ENCODE measurements at regions not wholly inside any gene's neighbourhood (a gene's known extent, or its start where the extent isn't known, plus 50 kb on each side); places are given as distances from the start of the nearest gene placed in this dataset.
"Not testable (repeated sequence)": the region's sequence is repeated elsewhere in the genome, so short reads cannot be mapped to it uniquely, and the experiment has no call there.

DNA sequence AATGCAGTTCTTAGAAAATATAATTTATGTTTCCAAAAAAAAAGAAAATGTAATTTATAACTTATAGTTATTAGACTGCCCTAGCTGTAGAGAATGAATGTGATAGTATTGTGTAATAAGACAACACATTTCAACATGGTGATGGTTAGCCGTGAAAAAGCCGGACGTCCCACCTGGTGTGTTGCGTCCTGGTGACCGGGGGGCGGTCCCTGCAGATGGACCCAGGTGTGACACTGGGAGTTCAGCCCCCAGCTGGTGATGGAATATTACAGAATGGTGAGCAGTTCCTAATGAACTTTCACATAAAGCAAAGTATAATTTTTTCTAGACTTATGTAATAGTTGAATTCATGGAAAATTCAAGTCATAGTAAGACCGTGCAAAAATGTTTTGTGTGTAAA lies 132.8 kb downstream of the LAT start:
- TF ChIP-seq, protein P1, sequence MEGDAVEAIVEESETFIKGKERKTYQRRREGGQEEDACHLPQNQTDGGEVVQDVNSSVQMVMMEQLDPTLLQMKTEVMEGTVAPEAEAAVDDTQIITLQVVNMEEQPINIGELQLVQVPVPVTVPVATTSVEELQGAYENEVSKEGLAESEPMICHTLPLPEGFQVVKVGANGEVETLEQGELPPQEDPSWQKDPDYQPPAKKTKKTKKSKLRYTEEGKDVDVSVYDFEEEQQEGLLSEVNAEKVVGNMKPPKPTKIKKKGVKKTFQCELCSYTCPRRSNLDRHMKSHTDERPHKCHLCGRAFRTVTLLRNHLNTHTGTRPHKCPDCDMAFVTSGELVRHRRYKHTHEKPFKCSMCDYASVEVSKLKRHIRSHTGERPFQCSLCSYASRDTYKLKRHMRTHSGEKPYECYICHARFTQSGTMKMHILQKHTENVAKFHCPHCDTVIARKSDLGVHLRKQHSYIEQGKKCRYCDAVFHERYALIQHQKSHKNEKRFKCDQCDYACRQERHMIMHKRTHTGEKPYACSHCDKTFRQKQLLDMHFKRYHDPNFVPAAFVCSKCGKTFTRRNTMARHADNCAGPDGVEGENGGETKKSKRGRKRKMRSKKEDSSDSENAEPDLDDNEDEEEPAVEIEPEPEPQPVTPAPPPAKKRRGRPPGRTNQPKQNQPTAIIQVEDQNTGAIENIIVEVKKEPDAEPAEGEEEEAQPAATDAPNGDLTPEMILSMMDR (IDR thresholded peaks at IDR 0.05; ENCODE audit: control extremely low read depth, extremely low read depth, low read depth, missing control alignments) = no peak
- ChIA-PET CTCF (no interaction called here), POLR2A (no interaction called here)
- no peak for DNase-seq (ENCODE audit: extremely low spot score)

DNA sequence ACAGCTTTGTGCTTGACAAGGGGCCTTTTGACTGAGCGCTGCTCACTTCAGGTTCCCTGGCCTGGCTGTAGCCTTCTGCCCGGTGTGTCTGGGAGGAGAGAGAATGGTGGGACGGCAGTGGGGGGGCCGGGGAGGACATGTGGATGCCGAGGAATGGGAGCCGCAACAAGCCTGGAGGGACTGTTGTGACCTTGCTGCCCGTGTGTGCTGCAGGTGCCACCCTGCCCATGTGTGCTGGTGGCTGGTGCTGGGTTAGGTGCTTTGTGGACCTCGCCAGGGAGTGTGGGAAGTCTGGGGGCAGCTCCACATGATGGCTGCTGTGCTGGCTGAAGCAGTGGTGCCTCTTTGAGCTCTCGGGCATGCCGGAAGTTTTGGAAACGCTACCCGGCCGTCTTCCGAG lies 132.1 kb downstream of the LAT start:
- no peak for DNase-seq (ENCODE audit: extremely low spot score)
- POLR2A ChIA-PET = no interaction called here
- TF ChIP-seq, protein P1 (IDR thresholded peaks at IDR 0.05; ENCODE audit: control extremely low read depth, extremely low read depth, low read depth, missing control alignments) = no peak
- CTCF ChIA-PET = no interaction called here

DNA sequence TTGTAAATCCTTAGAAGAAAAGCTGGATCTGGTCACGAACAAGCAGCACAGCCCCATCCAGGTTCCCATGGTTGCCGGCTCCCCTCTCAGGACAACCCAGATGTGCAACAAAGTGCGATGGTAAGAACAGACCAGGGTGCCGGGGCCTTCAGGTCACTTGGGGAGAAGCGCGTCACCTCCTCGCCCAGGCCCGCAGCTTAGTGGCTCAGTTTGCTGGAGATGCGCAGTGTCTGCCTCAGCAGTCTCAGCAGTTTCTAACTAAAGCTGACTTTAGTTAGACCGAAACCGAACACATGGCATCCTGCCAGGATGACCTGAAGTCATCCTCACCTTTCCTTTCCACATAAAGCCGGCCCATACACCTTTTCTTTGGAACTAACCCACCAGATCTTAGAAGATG lies 131.4 kb downstream of the LAT start:
- CTCF ChIA-PET; DNase-seq (ENCODE audit: extremely low spot score); POLR2A ChIA-PET: not testable (repeated sequence)

DNA sequence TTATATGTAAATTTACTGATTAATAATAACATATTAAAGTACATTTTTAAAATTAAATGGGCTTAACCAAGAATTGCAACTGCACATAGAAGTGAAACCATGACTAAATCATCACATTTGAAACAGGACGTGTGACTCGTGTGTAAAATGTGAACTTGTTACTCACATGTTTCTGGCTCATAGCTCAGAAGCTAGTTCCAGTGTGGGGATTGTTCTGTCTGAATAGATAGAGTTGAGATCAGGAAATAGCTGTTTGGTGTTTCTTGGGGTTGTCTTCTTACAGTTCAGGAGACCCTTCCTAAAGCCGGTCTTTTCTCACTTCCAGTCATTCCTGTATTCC lies 130.9 kb downstream of the LAT start:
- CTCF ChIA-PET, POLR2A ChIA-PET: not testable (repeated sequence)
- peak; percentile 38 for DNase-seq (ENCODE audit: extremely low spot score)

DNA sequence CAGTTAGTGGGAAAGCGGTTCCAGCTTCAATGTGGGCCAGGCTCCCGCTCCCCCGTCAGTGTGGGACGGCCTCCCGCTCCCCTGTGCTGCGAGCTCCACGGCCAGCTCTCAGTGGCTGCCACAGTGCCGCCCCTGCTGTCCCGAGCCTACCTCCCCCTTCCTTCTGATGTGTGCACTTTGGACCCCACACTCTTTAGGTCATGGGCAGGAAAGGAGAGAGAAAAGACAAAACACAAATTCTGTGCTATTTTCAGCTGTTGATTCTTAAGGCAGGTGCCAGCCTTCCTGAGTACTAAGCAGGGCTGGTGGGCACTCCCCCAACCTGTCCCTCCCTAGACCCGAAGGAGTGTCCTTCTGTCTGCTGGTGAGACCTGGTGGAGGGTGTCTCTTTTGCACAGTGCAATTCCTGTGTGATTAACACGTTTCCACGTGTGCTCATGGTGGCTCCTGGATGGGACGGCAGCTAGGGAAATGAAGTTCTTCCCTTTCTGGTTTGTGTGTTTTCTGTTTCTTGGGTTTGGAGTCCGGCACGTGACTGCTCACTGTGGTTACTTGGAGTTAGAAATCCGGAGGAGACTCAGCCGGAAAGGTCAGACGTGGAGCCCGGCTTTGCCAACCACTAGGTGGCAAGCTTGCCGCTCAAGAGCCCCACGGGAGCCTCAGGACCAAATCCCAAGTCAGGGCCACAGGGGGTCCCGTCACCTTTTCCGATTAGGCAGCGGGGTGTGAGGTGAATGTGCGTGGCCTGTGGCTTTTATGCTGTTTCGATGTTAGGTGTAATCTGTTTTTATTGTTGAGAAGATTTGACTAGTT lies 130.3 kb downstream of the LAT start:
- not testable (repeated sequence) for DNase-seq (ENCODE audit: extremely low spot score)

DNA sequence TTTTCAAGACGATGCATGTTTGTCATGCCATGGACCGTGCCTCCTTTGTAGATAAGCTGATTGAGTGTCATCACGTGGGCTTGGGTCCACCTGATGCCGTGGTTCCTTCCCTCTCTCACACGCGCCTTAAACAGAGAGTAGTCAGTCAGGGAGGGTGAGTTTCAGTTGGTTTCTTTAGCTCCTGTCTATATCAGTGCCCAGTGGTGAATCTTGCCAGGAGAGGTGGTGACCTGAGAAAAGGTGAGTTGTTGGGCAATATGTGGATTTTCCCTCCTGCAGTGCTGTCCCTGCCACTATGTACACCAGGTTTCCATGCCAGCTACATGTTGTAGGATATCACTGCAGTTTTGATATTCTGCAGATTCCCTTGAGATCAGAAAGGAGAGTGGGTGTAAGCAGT lies 129.7 kb downstream of the LAT start:
- CTCF ChIA-PET = no interaction called here
- TF ChIP-seq, protein P1 (IDR thresholded peaks at IDR 0.05; ENCODE audit: control extremely low read depth, extremely low read depth, low read depth, missing control alignments) = no peak
- POLR2A ChIA-PET = no interaction called here
- DNase-seq (ENCODE audit: extremely low spot score) = no peak

More for the DNA sequence above, 130.3 kb downstream of the LAT start:
- POLR2A ChIA-PET, CTCF ChIA-PET: not testable (repeated sequence)
- TF ChIP-seq, protein P1 (IDR thresholded peaks at IDR 0.05; ENCODE audit: control extremely low read depth, extremely low read depth, low read depth, missing control alignments) = peak; percentile 15

DNA sequence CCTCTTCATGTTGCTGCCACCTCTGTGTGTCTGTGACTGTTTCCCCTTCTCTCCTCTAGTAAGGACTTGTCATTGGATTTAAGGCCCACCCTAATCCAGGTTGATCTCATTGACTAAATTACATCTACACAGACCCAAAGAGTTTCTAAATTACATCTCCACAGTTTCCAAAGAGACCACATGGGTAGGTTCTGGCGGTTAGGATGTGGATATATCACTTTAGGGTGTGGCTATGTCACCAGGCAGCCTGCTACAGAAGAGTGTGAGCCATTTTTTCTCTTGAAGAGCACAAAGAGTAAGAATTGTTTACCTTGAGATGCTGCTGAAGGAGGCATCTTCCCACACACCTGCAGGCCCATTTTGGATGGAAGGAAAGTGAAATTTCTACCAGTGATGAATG lies 128.6 kb downstream of the LAT start:
- DNase-seq (ENCODE audit: extremely low spot score); CTCF ChIA-PET; POLR2A ChIA-PET: not testable (repeated sequence)

DNA sequence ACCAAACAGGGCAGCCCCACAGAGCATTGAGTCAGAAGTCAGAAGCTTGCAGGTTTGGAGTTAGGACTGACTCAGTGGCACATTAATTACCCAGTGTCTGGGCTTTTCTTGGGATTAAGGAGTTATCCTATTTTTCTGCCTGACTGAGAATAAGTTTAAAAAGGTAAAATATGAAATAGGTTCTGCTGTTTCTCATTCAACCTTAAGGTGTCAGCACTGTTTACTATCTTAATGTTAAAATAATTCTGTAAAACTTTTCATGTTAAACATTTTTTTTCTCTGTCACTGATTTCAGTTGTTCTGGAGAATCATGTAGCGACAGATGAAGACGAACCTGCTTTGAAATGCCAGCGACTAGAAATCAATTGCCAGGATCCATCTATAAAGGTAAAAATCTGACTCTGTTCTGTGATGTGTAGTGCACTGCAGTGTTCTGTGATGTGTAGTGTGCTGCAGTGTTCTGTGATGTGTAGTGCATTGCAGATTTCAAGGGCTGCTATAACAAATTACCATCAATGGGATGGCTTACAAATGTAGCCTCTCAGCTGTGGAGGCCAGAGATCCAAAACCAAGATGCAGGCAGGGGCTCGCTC lies 128.0 kb downstream of the LAT start:
- CTCF ChIA-PET = no interaction called here
- no peak for DNase-seq (ENCODE audit: extremely low spot score)
- POLR2A ChIA-PET = no interaction called here
- TF ChIP-seq, protein P1 (IDR thresholded peaks at IDR 0.05; ENCODE audit: control extremely low read depth, extremely low read depth, low read depth, missing control alignments) = no peak

DNA sequence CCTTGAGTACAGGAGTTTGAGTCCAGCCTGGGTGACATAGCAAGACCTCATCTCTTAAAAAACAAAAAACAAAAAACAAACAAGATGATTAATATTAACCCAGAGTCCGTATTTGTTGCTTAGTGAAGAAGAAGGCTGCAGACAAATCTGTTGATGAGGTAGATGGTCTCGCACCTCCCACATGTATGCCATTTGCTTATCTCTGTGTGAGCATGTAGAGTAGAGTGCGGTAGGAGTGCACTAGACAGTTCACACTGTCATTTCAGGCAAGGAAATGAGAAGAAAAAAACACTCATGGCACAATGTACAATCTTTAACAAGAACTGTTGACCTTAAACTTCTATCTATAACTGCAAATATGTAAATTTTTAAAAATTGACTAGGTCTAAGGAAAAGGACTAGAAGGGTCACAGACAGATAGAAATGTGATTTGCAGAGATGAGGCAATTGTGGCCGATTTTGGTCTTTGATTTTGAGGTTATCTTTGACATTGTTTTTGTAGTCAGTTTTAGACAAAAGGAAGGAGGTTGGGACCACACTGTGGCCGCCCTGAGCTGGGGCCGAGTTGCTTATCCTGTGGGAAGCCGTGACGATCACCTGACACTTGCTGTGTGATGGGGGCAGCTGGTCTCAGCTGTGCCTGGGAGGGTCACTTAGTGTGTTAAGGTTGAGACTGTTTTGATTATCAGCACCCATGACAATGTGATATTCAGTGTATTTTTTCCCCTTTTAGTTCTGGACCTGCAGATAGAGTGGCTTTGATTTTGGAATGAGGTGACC lies 127.2 kb downstream of the LAT start:
- POLR2A ChIA-PET; DNase-seq (ENCODE audit: extremely low spot score); CTCF ChIA-PET: not testable (repeated sequence)

Measured in GM10248 (cell line).